IPS-20b (cell line): ENCODE measurements at regions not wholly inside any gene's neighbourhood (a gene's known extent, or its start where the extent isn't known, plus 50 kb on each side); places are given as distances from the start of the nearest gene placed in this dataset.

Source experiments
- H3K27ac ChIP-seq: one replicate; pipeline ENCODE4 v1.5.1; 2013; ENCODE audit warnings: low read length
- H3K27me3 ChIP-seq: 2 replicates; pipeline ENCODE4 v1.6.1; 2013; ENCODE audit warnings: mild to moderate bottlenecking, low read length, inconsistent platforms; ENCODE audit not compliant: insufficient read depth
- H3K36me3 ChIP-seq: 2 replicates; pipeline ENCODE4 v1.6.1; 2013; ENCODE audit warnings: low read depth, mild to moderate bottlenecking, inconsistent platforms, low read length, moderate library complexity; ENCODE audit not compliant: insufficient read depth
- H3K4me1 ChIP-seq: 2 replicates; pipeline ENCODE4 v1.6.1; 2013; ENCODE audit warnings: mild to moderate bottlenecking, control low read depth, inconsistent platforms, low read length, moderate library complexity; ENCODE audit not compliant: insufficient read depth
- H3K4me3 ChIP-seq: 2 replicates; pipeline ENCODE4 v1.5.1; 2013; ENCODE audit warnings: mild to moderate bottlenecking, low read length, inconsistent platforms
- H3K9ac ChIP-seq: 2 replicates; pipeline ENCODE4 v1.6.1; 2013; ENCODE audit warnings: low read depth, mild to moderate bottlenecking, inconsistent platforms, low read length, moderate library complexity
- H3K9me3 ChIP-seq: 2 replicates; pipeline ENCODE4 v1.6.1; 2013; ENCODE audit warnings: mild to moderate bottlenecking, low read depth, low read length, inconsistent platforms; ENCODE audit not compliant: insufficient read depth

DNA sequence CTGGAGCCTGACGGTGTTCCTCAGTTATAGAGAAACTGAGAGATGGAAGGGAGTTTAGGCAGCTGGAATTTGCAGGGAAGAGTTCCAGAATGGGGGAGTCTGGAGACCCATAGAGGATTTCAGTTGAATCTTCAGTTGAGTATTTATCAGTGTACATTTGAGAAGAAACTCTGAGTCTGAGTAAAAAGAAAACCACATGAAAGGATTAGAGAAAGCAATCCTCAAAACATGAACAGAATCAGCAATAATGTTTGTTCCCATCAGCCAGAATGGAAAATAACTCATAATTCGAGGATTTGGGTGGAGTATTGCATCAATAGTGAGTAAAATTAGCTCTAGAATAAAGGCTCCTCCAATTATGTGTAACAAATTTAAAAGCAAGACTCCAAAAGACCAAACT lies 130.0 kb upstream of the AHR start:
- Histone ChIP-seq H3K4me3 (no peak overlapping the region), H3K27me3 (no peaks in the 10 kb centered on the region), H3K4me1 (no peaks in the 10 kb centered on the region), H3K9me3 (no peaks in the 10 kb centered on the region), H3K9ac (no peak overlapping the region), H3K36me3 (no peaks in the 10 kb centered on the region), H3K27ac (no peak overlapping the region)

DNA sequence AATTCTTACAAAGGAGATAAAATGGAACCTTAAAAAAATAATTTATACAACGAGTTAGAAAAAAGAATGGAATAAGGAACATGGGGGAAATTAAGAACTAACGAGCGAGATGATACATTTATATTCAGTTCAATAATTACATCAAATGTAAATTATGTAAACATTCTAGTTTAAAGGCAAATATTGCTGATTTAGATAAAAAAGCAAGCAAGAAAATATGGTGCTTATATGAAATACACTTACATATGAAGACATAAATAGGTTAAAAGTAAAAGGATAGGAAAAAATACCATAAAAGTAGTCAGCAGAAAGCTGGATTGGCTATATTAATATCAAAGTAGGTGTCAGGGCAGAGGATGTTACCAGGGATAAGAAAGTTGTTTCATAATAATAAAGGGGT lies 127.0 kb upstream of the AHR start:
- H3K9ac ChIP-seq, result no peak overlapping the region
- no peaks in the 10 kb centered on the region for H3K36me3 ChIP-seq
- H3K4me3 ChIP-seq, result no peak overlapping the region
- no peaks in the 10 kb centered on the region for H3K27me3 ChIP-seq
- no peaks in the 10 kb centered on the region for H3K9me3 ChIP-seq
- H3K4me1 ChIP-seq, result no peaks in the 10 kb centered on the region
- H3K27ac ChIP-seq, result no peak overlapping the region

DNA sequence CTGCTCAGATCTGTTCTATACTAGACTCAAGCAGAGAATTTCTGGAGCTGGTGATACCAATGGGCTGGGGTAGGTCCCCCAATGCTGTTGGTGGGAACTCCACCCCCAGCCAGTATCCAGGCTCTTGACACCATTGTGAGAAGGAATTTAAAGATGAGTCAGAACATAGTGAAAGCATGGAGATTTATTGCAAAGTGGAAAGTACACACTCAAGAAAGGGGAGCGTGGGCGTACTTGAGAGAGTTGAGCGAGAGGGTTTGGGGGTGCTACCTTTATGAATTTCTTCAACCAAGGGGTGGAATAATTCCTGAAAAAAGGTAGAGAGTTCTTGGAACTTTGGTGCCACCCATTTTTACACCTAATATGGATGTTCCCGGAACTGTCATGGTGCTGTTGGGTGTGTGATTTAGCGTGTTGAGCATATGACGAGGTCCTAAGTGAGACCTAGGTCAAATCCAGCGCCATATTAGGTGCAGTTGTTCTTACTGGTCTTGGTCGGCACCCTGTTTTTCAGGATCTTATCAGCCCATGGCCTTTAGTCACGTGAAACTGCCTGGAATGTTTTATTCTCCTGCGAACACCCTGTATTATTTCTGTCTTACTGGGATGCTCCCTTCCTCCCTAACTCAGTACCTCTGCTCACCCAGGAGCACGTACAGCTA lies 122.0 kb upstream of the AHR start:
- H3K4me3 ChIP-seq, result no peak overlapping the region
- no peak overlapping the region for H3K27ac ChIP-seq
- H3K27me3 ChIP-seq, result no peaks in the 10 kb centered on the region
- H3K9ac ChIP-seq, result no peak overlapping the region
- no peaks in the 10 kb centered on the region for H3K9me3 ChIP-seq
- no peaks in the 10 kb centered on the region for H3K36me3 ChIP-seq
- H3K4me1 ChIP-seq, result peaks cover 3% of the 10 kb centered on the region; the same call in 1 of the 2 replicates

DNA sequence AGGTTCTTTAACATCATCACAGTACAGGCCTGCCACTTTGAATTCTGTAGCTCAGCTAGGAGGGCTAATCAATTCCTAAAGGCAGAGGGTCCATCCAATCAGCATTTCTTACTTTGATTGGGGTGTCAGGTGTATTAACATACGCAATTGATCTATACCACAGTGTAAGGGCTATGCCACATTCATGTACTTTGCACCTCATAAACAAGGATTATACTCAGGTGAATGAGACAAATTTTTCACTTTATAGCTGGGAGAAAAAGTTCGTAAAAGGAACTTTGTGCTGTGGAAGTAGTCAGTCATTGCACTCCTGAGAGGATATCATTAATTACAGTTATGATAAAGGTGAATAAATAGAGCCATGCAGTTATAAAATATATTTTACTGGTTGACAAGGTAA lies 119.9 kb upstream of the AHR start:
- no peaks in the 10 kb centered on the region for H3K9me3 ChIP-seq
- H3K9ac ChIP-seq, result no peak overlapping the region
- H3K4me1 ChIP-seq, result peaks cover 3% of the 10 kb centered on the region; the same call in 1 of the 2 replicates
- H3K4me3 ChIP-seq, result no peak overlapping the region
- no peak overlapping the region for H3K27ac ChIP-seq
- no peaks in the 10 kb centered on the region for H3K36me3 ChIP-seq
- H3K27me3 ChIP-seq, result no peaks in the 10 kb centered on the region

DNA sequence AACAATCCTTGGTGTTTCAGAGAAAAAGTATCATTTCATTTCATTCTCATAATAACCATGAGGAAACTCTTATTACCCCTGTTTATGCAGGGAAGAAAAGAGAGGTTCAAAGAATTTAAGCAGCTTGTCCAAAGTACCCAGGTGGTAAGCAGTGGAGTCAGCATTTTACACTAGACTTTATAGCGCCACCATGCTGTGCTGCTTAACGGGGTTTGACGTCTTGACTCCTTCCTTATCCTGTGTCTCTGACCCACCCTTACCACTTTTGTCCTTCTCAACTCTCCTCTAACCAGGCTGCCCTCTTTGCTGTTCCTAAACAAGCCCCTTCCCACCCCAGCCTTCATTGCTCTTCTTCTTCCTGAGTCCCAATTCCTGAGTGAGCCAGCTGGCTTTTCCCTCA lies 117.0 kb upstream of the AHR start:
- Histone ChIP-seq H3K27ac (no peak overlapping the region), H3K27me3 (no peaks in the 10 kb centered on the region), H3K9me3 (no peaks in the 10 kb centered on the region), H3K4me1 (peaks cover 3% of the 10 kb centered on the region; the same call in 1 of the 2 replicates), H3K9ac (no peak overlapping the region), H3K36me3 (no peaks in the 10 kb centered on the region), H3K4me3 (no peak overlapping the region)

DNA sequence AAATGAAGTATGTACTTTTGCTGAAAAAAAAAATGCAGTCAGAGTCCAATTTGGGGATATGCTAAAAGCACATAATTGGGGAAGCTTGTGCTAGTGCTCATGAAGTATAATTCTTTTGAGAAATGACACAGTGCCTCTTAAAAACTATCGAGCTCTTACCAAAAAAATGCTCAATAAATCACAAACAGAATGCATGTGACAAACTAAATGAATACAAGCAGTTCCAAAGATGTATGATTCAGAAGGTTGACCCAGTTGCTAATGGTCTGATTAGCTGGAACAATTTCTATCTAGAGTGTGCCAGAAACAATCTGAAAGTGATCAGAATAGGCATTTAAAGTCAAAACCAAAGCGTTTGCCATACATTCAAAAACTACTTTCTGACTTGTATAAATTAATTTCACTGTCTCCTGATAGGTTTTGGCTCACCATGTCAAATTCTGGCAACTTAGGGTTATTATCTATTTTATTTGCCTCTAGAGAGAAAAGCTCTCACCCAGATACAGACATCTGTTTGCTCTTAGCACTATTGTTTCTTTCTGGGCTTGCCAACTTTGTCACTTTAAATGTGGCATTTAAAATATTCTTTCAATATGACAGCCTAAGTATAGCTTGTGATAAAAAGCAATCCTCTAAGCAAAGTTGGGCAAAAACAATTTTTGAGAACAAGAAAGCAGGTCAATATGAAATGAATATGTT lies 114.7 kb upstream of the AHR start:
- no peak overlapping the region for H3K27ac ChIP-seq
- H3K4me3 ChIP-seq, result no peak overlapping the region
- H3K27me3 ChIP-seq, result no peaks in the 10 kb centered on the region
- H3K9me3 ChIP-seq, result no peaks in the 10 kb centered on the region
- no peaks in the 10 kb centered on the region for H3K36me3 ChIP-seq
- no peak overlapping the region for H3K9ac ChIP-seq
- H3K4me1 ChIP-seq, result peaks cover 3% of the 10 kb centered on the region; the same call in 1 of the 2 replicates

DNA sequence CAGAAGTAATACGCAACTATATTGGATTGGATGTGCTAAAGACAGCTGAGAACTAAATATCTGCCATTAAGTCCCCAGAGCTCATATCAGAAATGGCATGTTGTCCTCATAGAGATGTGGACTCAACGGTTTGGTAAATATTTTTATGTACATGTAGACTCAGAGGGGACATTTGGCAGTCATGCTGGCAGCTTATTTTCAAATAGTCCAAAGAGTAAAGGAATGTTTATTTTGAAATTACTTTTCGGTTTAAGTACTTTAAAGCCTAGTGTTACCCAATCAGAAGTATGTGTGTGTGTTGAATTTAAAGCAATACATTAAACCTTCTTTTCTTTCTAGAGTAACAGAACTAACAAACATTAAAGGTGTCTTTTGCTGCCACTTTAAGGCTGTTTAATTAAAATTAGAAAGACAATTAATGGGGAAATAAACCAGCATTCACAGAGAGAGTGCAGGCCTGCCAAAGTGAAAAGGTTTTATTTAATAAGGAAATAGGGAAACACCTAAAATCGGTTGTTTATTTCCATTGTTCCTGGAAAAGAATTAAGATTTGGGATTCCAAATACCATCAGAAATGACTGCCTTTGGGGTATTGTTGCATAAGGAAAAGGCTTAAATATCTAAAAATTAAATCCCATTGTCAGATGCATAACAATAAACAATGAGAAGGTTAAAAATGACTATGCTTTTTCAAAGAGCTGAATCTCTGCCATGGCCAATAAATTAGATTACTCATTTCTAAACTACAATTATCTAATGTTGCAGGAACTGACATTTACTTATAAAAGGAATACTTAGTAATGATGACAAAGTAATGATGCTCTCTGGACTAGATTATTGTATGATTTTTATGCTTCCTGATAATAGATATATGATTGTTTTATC lies 113.4 kb upstream of the AHR start:
- H3K4me3 ChIP-seq, result no peak overlapping the region
- H3K36me3 ChIP-seq, result no peaks in the 10 kb centered on the region
- H3K27ac ChIP-seq, result no peak overlapping the region
- H3K9ac ChIP-seq, result no peak overlapping the region
- no peaks in the 10 kb centered on the region for H3K27me3 ChIP-seq
- H3K4me1 ChIP-seq, result peaks cover 3% of the 10 kb centered on the region; the same call in 1 of the 2 replicates
- H3K9me3 ChIP-seq, result no peaks in the 10 kb centered on the region

DNA sequence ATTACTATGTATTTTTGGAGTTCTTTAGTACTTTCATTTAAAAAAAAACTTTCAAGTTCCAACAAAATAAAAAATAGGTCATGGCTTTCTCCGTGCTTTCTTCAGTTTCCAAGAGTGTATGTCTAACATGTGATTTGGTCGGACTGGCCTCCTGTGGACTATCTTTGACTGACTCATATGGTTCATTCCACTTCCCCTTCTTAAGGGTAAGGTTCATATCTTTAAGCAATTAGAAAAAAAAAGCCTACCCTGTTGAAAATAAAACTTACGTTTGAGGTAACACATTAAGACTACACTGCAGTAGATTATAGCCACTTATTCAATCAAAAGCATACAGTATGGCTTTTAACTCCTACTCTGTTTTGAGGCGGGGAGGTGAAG lies 112.8 kb upstream of the AHR start:
- Histone ChIP-seq H3K36me3 (no peaks in the 10 kb centered on the region), H3K9ac (no peak overlapping the region), H3K27ac (no peak overlapping the region), H3K4me3 (no peak overlapping the region), H3K4me1 (peaks cover 3% of the 10 kb centered on the region; the same call in 1 of the 2 replicates), H3K27me3 (no peaks in the 10 kb centered on the region), H3K9me3 (no peaks in the 10 kb centered on the region)

DNA sequence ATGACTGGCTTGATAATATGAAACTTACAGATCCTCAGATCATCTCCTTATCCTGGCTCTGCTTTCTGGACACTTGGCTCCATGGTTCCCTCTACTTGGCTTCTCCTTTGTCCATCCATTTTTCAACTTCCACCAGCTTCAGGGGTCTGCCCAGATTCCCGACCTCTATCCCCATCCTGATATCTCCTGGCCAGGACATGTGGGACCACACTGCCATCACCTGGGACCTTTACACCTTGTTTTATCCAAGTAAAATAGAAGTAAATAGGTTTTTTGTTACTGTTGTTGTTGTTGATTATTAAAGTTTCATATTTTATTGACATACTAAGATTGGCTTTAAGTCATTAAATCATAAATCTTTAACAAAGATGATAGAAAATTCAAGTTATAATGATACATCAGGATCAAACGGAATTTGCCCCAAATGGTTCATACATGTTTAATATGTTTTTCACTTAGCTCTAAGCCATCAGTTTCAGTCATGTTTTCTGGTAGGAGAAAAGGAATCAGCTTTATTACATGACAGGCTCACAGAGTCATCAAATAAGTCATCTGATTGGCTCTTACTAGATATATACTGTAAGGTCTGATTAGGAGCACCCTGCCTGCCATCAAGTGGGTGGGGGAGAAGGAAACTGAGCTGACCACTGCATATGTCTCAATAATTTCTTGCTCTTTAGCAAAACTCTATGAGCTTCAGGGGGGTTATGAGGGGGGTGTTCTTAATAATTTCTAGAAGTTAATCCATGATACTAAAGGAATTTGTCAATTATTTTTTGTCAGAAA lies 111.5 kb upstream of the AHR start:
- no peak overlapping the region for H3K4me3 ChIP-seq
- H3K27ac ChIP-seq, result no peak overlapping the region
- no peaks in the 10 kb centered on the region for H3K36me3 ChIP-seq
- H3K27me3 ChIP-seq, result no peaks in the 10 kb centered on the region
- H3K9ac ChIP-seq, result no peak overlapping the region
- H3K9me3 ChIP-seq, result no peaks in the 10 kb centered on the region
- H3K4me1 ChIP-seq, result peaks cover 5% of the 10 kb centered on the region; the same call in 1 of the 2 replicates

DNA sequence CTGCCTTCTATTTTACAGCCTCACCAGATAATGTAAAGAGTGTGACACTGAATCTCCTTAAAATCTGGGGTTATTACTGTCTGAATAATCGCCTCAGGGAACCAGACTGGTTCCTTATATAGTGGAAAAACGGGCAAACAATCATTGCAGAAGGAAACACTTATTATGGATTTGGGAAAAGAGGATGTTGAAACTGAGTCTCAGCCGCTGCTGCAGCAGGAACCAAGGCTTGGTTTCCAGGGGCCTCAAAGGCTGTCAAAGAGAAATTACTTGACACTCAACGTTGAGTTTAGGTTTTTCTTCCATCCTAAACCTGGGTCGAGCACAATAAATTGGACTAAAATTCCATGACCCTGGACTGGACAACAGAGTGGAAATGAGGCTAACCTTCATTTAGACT lies 103.8 kb upstream of the AHR start:
- Histone ChIP-seq H3K4me1 (peaks cover 5% of the 10 kb centered on the region; the same call in 1 of the 2 replicates), H3K9me3 (no peaks in the 10 kb centered on the region), H3K9ac (no peak overlapping the region), H3K27me3 (no peaks in the 10 kb centered on the region), H3K4me3 (no peak overlapping the region), H3K27ac (no peak overlapping the region), H3K36me3 (no peaks in the 10 kb centered on the region)

DNA sequence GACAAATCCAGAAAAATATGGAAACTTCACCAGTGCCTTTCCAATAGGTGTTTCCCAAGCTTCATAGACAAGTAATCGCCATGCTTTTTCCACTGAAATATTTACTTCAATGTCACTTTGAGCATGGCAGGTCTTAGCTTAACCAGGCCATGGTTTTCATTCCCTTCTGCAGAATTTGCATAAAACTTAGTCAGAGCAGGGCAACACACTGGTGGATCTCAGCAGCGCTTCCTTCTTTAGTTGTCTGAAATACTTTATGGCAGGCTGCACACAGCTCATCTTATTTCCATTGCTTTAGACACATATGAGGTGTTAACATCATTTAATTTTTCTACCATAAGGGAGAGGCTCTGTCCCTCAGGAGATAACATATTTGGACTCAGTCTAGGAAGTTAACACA lies 102.9 kb upstream of the AHR start:
- H3K27ac ChIP-seq, result no peak overlapping the region
- H3K27me3 ChIP-seq, result no peaks in the 10 kb centered on the region
- H3K36me3 ChIP-seq, result no peaks in the 10 kb centered on the region
- peaks cover 5% of the 10 kb centered on the region; the same call in 1 of the 2 replicates for H3K4me1 ChIP-seq
- H3K4me3 ChIP-seq, result no peak overlapping the region
- H3K9me3 ChIP-seq, result no peaks in the 10 kb centered on the region
- H3K9ac ChIP-seq, result no peak overlapping the region
